ENCODE measurements at regions not wholly inside any gene's neighbourhood (a gene's known extent, or its start where the extent isn't known, plus 50 kb on each side); places are given as distances from the start of the nearest gene placed in this dataset.

DNA sequence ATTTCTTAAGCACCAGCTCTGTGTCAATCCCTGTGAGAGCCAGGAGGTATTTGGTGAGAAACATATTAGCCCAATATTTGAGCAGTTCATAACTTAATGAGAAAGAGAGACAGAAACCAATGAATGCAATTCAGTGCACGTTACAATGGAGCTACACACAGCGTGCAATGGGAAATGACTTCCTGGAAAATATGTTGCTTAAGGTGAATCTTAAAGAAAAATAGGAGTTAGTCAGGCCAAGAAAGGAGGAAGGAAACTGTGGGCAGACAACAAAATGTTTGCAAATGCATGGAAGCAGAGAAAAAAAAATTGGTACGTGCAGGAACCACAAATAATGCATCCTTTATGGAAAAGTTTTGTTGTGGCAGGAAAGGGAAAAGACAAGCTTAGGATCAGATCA, 481.7 kb downstream of the BCAT1 start:
- no peak for DNase-seq
- intact Hi-C loops (cut with DNase I), result no loop called here

DNA sequence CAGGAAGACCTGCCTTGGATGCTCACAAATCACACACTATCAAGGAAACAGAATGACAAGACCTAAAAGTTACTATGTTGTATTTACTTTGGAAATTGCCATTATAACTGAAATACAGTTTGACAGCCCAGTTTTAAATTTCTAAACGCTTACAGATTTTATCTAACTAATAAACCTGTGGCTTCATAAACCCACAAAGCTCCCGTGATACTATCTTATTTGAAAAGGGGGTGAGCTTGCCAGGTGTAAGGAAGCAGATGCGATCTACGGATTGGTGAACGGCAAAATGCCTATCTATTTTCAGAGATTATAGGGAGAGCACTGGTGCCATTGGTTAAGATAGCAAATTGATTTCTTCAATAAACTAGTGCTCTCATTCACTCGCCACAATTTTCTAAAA, 485.5 kb downstream of the BCAT1 start:
- no peak for DNase-seq
- intact Hi-C loops (cut with DNase I), result no loop called here

DNA sequence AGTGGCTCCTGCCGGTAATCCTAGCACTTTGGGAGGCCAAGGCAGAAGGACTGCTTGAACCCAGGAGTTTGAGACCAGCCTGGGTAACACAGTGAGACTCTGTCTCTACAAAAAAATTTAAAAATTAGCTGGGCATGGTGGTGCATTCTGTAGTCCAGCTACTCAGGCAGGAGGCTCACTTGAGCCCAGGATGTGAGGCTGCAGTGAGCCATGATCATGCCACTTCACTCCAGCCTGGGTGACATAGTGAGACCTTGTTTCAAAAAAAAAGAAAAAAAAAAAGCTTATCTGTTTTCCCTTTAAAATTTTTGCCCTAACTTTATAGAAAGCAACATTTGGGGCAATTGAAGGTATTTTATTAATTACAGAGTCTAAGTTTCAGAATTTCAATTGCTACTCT, 486.0 kb downstream of the BCAT1 start:
- intact Hi-C loops (cut with DNase I), result no loop called here
- no peak for DNase-seq

DNA sequence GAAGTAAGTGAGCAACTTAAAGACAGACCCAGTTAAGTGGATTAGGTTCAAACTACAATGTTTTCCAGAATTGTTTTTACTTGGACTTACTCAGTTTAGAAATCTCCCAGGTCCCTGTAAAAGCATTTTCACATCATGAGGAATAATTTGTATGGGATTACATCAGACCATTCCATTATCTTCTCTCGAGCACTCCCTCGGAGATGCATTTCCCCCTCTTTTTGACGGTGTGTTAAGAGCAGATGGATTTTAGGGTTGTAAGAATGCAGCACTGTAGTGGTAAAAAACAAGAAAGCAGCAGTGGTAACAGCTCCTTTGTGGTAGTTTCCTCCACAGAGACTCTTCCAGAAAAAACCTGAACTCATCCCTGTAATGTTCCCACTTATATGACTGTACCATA, 488.4 kb downstream of the BCAT1 start:
- intact Hi-C loops (cut with DNase I), result no loop called here
- DNase-seq, result no peak

DNA sequence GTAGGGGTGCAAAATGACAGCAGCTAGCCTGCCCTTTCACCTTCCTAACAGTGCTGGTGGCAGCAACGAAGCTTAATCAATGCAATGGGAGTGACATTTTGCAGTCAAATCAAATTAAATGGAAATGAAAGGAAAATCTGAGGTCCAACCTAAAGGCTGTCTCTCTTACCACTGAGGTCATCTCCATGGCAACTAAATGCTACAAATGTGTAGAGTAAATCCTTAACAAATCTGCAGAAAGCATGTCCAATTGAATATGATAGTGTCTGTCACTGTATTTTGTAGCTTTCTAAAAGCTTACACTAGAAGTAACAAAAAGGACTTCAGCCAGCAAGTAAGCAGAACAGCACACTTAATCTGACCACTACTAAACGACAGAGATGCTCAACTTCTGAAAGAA, 488.8 kb downstream of the BCAT1 start:
- intact Hi-C loops (cut with DNase I), result no loop called here

DNA sequence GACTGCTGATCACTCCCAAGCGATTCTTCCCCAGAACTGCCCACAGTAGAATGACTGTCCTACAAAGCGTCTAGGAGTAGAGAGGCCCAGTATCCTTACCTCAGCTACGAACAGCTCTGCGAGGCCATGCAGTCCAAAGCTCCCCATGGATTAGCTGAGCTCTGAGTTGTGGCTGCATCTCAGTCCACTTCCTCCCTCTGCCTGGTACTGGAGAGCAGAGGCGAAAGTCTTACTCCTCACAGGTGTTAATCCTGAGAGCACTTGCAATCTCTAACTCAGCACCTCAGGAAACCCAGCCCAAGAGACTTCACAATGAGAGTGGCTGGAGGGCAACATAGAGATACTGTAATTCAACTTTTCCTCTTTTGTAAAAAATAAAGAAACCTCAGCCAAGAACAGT, 493.1 kb downstream of the BCAT1 start:
- no peak for DNase-seq
- intact Hi-C loops (cut with DNase I), result no loop called here

More for the DNA sequence above, 488.8 kb downstream of the BCAT1 start:
- DNase-seq, result no peak

DNA sequence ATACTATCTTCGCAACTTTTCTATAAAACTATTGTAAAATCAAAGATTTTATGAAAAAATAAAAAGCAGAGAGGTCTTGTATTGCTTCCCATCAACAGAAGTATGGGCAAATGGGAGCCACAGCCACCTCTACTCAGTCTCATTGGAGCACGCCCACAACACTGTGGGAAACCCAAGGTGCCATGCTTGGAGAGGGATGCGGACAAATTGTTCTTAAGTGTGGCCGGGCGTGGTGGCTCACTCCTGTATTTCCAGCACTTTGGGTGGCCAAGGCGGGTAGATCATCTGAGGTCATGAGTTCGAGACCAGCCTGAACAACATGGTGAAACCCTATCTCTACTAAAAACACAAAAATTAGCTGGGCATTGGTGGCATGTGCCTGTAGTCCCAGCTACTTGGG, 498.2 kb upstream of the SOX5 start:
- DNase-seq, result no peak
- intact Hi-C loops (cut with DNase I), result no loop called here

DNA sequence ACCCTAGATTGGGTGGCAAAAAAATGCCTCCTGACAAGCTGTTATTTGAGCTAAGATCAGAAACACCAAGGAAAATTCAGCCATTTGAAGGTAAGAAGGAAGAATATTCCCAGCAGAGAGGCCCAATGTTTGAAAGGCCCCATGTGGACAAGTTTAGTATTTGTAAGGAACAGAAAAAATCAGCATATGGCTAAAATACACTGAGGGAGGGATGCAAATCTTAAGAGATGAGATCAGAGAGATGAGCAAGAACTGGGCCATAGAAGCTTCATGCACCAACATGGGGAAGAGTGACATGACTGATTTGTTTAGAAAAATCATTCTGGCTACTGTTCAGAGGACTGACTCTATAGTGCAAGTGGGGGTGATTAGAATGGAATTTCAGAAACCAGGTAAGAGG, 496.8 kb upstream of the SOX5 start:
- DNase-seq, result no peak
- intact Hi-C loops (cut with DNase I), result no loop called here

DNA sequence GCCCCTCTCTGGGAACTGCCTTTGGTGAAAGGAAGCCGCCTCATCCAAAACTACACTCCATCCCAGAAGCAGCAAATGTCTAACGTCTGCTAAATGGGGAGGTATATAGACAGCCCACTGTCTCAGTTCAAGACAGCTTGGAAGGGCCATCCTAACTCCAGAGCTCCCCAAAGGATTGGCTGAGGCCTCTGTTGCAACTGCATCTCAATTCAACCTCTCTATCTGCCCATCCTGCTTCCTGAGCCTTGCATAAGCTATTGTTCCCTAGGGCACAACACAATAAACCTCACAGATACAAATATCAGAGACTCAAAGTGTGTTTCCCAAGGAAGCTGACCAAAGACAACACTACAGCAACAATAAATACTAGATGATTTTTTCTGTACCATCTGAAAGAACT, 495.2 kb upstream of the SOX5 start:
- intact Hi-C loops (cut with DNase I), result no loop called here
- no peak for DNase-seq

DNA sequence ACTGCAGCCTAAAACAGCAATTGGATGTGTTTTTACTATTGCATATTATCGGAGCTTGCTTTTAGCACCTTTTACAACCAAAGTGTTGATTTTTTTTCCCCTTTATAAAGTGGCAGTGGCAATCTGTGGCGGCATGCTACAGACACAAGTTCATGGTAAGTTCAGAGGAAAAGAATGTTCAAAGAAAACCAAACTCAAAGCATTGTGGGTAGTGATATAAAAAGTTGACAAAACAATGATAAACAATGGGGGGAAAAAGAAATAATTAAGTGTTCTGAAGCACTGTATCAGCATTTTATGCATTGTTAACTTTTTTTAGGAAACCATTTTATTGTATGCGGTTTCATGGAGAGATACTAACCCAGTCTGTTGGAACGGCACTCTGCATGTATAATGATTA, 492.0 kb upstream of the SOX5 start:
- no peak for DNase-seq
- intact Hi-C loops (cut with DNase I), result no loop called here

DNA sequence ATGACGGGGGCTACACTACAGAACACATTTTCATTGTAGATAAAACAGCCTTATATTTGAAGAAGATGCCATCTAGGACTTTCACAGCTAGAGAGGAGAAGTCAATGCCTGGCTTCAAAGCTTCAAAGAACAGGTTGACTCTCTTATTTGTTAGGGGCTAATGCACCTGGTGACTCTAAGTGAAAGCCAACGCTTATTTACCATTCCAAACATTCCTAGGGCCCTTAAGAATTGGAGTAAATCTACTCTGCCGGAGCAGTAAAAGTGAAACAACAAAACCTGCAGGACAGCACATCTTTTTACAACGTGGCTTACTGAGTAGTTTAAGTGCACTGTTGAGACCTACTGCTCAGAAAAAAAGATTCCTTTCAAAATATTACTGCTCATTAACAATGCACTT, 487.2 kb upstream of the SOX5 start:
- intact Hi-C loops (cut with DNase I), result no loop called here
- no peak for DNase-seq

DNA sequence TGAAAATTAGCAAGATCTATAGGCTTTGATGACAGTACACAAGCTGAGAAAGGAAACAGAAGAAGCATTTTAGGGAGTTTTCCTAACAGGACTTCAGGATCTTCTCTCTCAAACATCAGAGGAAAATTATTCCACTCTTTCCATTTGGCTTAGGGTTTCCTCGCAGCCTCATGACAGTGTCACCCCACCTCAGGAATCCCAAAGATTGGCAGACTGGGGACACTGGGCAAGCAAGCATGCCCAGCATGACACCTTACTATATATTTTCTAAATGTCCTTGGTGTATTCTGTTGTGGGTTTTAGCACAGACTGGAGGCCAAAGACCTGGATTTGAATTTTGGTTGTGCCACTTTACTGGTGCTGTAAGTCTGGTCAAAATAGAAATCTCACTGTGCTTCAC, 482.4 kb upstream of the SOX5 start:
- DNase-seq, result no peak
- intact Hi-C loops (cut with DNase I), result no loop called here

DNA sequence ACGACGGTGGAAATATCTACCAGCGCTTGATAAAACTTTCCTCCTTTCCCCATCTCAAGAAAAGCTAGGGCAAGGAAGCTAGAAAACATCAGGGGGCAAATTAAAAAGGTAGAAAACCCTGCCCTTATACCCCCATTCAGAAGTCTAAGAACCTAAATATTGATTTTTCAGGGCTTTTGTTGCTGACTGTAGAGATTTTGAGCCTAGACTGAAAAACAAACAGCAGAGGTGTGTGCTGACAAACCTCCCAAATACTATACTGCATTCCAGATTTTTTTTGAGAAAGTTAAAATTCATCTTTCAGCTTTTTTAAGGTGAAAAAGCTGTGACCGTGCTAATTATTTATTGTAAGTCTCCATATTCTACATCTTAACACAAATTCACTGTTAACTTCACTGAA, 478.3 kb upstream of the SOX5 start:
- intact Hi-C loops (cut with DNase I), result no loop called here
- no peak for DNase-seq

DNA sequence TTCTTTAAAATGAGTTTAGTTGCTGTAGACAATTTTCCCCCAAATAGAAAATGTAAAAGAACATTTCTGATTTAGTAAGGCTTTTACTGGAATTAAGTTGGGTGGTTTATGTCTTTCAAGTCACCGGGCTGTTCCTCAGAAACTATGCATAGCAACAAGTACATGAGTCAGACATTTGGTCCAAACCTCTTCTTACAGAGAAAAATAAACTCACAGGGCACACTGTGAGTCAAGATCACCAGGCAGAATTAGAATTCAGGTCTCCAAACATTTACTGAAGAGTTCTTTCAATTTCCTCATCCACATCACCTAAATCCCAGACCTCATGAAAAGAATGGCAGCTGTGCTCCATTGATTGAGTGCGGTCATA, 476.1 kb upstream of the SOX5 start:
- intact Hi-C loops (cut with DNase I), result no loop called here
- DNase-seq, result no peak

DNA sequence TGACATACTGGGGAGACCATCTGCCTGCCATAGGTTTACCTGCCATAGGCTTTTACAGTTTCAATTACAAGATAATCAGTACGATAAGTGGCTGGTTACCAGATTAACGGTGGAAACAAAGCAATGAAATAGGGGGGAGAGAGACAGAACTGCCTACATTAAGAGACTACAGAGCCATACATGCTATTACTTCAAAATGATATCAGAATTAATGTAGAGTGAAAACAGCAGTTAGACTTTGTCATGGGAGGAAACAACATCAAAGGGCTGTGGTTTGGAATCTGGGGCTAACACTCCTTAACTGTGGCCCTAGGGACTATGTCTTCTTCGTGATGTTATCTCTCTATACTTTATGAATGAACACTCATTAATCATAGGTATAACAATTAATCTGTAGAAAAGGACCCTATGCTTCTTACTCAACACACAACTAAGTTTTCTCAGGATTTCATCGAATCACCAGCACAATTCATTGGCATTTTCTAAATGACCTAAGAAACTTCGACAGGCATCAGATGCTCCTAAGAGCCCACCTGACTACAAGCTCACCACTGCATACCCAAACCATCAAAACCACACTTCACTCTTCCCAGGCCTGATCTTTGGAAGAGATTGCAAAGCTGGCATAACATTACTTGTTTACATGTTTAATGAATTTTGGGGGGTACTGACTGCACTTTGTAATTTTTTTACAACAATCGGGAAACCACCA, 475.6 kb upstream of the SOX5 start:
- no peak for DNase-seq
- intact Hi-C loops (cut with DNase I), result no loop called here

DNA sequence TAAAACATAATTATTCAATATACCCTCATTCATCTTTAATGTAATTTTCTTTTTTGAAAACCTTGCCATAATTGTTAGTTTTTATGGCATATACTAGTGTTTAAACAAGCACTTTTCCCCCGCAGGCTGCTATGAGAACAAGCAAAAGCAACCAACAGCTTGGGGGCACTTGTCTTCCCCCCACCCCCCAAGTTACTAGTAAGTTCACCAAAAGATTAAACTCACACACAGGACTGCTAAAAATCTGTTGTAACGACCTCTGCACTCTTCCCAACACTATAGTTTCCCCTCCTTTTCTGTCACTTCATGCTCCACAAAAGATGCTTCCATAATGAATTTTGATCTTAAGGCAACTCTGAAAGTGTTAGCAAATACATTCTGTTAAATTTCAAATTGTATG, 474.9 kb upstream of the SOX5 start:
- DNase-seq, result no peak
- intact Hi-C loops (cut with DNase I), result no loop called here

DNA sequence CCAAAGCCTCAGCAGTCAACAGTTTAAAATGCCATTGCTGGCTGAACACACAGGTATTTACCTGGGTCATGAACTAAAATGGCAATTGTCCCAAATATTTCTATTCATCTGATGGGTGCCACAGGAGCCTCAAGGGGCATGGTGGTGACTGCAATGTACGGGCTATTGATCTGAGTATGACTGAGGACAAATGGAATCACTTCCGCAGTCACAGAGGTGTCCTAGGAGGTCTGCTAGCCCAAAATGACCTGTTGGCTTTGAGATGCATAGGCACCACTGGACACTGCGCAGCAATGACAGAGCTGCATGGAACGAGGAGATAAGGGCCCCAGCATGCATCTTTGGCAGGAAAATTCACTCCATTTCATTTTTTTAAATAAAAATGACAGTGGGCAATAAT, 474.1 kb upstream of the SOX5 start:
- intact Hi-C loops (cut with DNase I), result no loop called here
- no peak for DNase-seq

DNA sequence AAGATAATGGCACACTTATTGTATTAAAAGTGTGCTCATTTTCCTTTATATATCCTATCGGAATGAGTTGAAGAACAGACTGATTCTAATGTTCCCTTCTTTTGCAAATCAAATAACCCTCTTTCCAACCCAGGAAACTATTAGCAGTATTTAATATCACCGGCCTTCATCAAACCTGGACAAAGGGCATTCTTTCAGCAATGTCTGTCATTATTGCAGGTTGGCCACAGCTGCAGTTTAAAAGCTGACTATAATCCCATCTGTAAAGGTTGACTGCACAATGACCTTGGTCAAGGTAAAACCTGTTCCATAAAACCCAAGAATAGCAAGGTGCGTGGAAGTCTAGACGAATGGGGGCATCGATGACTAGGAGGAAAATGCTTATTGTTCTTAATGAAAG, 472.3 kb upstream of the SOX5 start:
- intact Hi-C loops (cut with DNase I), result no loop called here
- DNase-seq, result no peak

DNA sequence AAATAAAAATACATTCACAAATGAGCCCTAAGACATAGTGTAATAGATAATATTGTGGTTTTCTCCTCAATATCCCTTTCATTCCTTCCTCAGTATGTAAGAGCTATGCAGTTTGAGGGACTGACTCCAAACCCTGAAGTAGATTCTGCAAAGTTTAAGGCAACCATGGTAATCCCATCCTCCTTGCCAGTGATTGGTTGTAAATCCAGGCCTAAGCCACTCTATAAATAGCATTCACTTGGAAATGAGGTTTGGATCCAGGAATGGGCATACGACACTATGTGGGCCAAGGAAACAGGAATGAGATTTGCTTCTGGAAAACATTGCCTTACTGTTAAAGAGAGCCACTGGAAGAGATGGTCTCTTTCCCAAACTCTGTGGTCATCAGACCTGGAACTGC, 468.7 kb upstream of the SOX5 start:
- intact Hi-C loops (cut with DNase I), result no loop called here
- no peak for DNase-seq

DNA sequence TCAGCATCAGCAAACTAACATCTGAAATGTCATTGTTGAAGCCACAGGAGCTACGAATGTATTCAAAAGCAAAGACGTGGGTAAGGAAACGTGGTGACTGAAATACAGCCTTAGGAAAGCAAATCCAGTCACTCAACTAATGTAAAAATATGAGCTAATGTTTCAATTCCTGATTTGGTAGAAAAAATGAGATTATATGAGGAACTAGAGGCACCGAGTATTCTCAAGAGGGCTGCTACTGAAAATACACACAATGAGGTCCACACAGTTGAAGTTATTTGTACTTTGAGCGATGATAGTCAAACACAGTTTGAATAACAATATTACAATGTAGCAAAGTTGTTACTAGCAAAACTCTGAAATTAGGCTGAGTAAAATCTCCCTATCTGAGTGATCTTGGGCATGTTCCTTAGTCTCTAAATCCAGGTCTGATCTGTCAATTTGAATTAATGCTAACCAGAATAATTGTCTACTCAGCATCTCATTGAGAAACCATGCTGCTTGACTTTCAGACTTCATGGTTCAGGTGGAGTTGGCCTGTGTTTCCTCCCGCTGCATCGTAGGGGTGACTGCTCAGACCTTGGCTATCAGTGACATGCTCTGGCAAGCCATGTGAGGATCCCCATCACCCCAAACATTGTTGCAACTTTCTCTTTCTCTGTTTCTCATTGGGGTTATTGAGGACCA, 467.1 kb upstream of the SOX5 start:
- intact Hi-C loops (cut with DNase I), result no loop called here
- DNase-seq, result no peak

DNA sequence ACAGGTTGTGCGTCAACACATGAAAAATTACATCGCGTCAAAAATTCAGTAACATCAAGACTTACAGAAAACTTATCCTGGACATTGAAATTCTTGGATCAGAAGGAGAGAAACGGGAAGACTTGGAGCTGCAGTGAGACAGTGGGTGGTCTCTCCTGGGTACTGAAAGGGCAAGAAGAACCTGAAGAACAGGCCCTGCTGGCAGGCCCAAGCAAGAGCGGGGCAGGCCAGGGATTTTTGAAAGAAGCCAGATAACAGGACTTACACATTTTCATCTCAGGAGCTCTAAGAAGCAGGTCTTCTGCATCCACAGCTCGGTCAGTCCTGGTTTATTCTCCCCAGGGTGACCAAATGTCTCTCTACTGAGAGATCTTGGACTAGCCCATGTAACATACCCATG, 466.5 kb upstream of the SOX5 start:
- no peak for DNase-seq
- intact Hi-C loops (cut with DNase I), result no loop called here

DNA sequence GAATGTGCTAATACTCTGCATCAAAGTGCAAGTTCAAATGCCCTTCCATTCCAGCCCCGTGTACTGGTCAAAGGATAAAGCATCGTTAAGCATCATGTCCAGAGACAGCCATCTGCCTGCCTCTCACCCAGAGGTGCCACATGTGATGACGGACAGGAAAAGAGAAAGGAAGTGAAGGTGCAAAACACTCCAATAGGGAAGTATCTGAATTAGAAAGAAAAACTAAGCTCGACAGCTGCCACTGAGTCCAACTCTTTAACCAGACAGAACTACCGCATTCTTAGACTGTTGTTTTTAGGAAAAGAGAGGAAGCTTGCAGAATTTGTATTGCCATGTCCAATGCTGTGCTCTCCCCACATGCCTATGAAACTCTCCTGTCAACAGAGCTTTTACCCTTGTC, 465.0 kb upstream of the SOX5 start:
- DNase-seq, result no peak
- intact Hi-C loops (cut with DNase I), result no loop called here
